Calu3 (cell line): ENCODE measurements at regions not wholly inside any gene's neighbourhood (a gene's known extent, or its start where the extent isn't known, plus 50 kb on each side); places are given as distances from the start of the nearest gene placed in this dataset.

Experiments
- BruUV-seq: library from RNA; stranded (reverse); fragments of 400-500 nt; replicated peaks from 2 replicates; lab custom pipeline; 2021; lab: Mats Ljungman, UMichigan
- CTCF ChIA-PET: fragments of 300-600 bp; sonication (Branson Sonifier 250); formaldehyde crosslinking; loops from one replicate; lab custom pipeline; 2022; ENCODE audit warnings: antibody characterized with exemption; lab: Charles Lee
- DNase-seq: peaks from one replicate; pipeline ENCODE4 v3.0.0; 2022
- H3K27ac Mint-ChIP-seq: one replicate; pipeline ENCODE4 v1.8.0; 2022; ENCODE audit warnings: mixed read lengths; ENCODE audit not compliant: unreplicated experiment
- H3K27me3 Mint-ChIP-seq: one replicate; pipeline ENCODE4 v1.8.0; 2022; ENCODE audit warnings: mixed read lengths; ENCODE audit not compliant: unreplicated experiment
- H3K36me3 Mint-ChIP-seq: one replicate; pipeline ENCODE4 v1.8.0; 2022; ENCODE audit warnings: mild to moderate bottlenecking, moderate library complexity, mixed read lengths; ENCODE audit not compliant: insufficient read depth, unreplicated experiment
- H3K4me1 Mint-ChIP-seq: one replicate; pipeline ENCODE4 v1.8.0; 2022; ENCODE audit warnings: mild to moderate bottlenecking, low read depth, mixed read lengths; ENCODE audit not compliant: unreplicated experiment
- H3K4me3 Mint-ChIP-seq: one replicate; pipeline ENCODE4 v1.8.0; 2022; ENCODE audit warnings: mild to moderate bottlenecking, low read depth, moderate library complexity, mixed read lengths; ENCODE audit not compliant: unreplicated experiment
- H3K9me3 Mint-ChIP-seq: one replicate; pipeline ENCODE4 v1.8.0; 2022; ENCODE audit warnings: low read depth, mixed read lengths; ENCODE audit not compliant: unreplicated experiment
- intact Hi-C: fragments of 100-400 bp; cut with micrococcal nuclease; formaldehyde crosslinking; loops from one replicate; pipeline ENCODE4 v1.10.0; 2022; ENCODE audit not compliant: unreplicated experiment
- TF ChIP-seq, protein P1 (sequence below): fragments of 200-600 bp; IDR thresholded peaks from one replicate; pipeline ENCODE4 v1.8.0; 2022; ENCODE audit warnings: antibody characterized with exemption; ENCODE audit not compliant: unreplicated experiment

- no peak for DNase-seq
- Mint-ChIP-seq H3K4me1 (no peaks in the 10 kb centered on the region), H3K27me3 (peaks cover 87% of the 10 kb centered on the region), H3K4me3 (no peak overlapping the region), H3K27ac (no peak overlapping the region), H3K9me3 (no peaks in the 10 kb centered on the region), H3K36me3 (no peaks in the 10 kb centered on the region)
- TF ChIP-seq, protein P1, sequence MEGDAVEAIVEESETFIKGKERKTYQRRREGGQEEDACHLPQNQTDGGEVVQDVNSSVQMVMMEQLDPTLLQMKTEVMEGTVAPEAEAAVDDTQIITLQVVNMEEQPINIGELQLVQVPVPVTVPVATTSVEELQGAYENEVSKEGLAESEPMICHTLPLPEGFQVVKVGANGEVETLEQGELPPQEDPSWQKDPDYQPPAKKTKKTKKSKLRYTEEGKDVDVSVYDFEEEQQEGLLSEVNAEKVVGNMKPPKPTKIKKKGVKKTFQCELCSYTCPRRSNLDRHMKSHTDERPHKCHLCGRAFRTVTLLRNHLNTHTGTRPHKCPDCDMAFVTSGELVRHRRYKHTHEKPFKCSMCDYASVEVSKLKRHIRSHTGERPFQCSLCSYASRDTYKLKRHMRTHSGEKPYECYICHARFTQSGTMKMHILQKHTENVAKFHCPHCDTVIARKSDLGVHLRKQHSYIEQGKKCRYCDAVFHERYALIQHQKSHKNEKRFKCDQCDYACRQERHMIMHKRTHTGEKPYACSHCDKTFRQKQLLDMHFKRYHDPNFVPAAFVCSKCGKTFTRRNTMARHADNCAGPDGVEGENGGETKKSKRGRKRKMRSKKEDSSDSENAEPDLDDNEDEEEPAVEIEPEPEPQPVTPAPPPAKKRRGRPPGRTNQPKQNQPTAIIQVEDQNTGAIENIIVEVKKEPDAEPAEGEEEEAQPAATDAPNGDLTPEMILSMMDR: no peak
- intact Hi-C loops: loop anchor here (5.0 kb wide), 1 partner anchor 50 kb away; no protein-coding TSS in a partner anchor
- no TSS peak for BruUV-seq
- CTCF ChIA-PET: interaction anchor here (0.8 kb wide), 1 partner anchor 248 kb away, joined by 4 read pairs; no protein-coding TSS in a partner anchor
Observed at GRCh38 chr11:19307498-19307897, 66.8 kb upstream of the E2F8 start.

DNA sequence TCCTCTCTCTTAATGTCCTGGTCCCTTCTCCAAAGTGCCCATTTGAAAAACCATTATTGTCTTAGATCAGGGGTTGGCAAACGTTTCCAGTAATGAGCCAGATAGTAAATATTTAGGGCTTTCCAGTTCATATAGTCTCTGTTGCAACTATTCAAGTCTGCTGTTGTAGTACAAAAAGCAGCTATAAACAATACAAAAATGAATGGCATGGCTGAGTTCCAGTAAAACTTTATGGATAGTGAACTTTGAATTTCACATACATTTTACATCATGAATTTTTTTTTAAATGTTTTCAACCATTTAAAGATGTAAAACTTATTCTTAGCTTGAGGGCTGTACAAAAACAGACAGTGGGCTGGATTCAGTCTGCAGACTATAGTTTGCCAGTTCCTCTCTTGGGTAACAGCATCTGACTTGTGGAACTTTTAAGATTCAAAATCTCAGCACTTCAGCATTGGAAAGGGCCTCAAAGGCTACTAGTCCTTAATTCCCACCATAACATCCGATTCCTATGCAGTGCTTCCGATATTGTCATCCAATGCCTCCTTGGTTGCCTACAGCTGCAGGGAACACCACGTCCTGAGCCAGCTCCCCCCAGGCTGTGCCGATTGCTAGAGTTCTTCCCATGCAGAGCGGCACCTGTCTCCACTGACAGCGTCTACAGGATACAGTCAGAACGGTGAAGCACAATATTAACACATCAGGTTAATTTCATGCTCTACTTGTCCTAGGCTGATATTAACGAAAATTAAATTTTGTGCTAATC, 65.6 kb upstream of the E2F8 start:
- H3K4me1 Mint-ChIP-seq: no peaks in the 10 kb centered on the region
- no TSS peak for BruUV-seq
- H3K4me3 Mint-ChIP-seq: no peak overlapping the region
- CTCF ChIA-PET: interaction anchor here (0.8 to 1.1 kb wide), 2 partner anchors 20 to 249 kb away, joined by 3 to 4 read pairs; no protein-coding TSS in a partner anchor
- TF ChIP-seq, protein P1: no peak
- intact Hi-C loops: loop anchor here (5.0 kb wide), 1 partner anchor 49 kb away; no protein-coding TSS in a partner anchor
- no peak for DNase-seq
- H3K27me3 Mint-ChIP-seq: peaks cover 87% of the 10 kb centered on the region
- H3K27ac Mint-ChIP-seq: no peak overlapping the region
- no peaks in the 10 kb centered on the region for H3K9me3 Mint-ChIP-seq
- H3K36me3 Mint-ChIP-seq: no peaks in the 10 kb centered on the region

GRCh38 chr11:19301361-19301760, 60.6 kb upstream of the E2F8 start:
- no peak overlapping the region for H3K27ac Mint-ChIP-seq
- no TSS peak for BruUV-seq
- TF ChIP-seq, protein P1: no peak

GRCh38 chr11:19294444-19294843, 53.7 kb upstream of the E2F8 start:
- no peaks in the 10 kb centered on the region for H3K4me1 Mint-ChIP-seq
- peaks cover 81% of the 10 kb centered on the region for H3K27me3 Mint-ChIP-seq
- H3K9me3 Mint-ChIP-seq: no peaks in the 10 kb centered on the region
- H3K4me3 Mint-ChIP-seq: no peak overlapping the region
- intact Hi-C loops: no loop called here
- DNase-seq: no peak
- no peaks in the 10 kb centered on the region for H3K36me3 Mint-ChIP-seq
- no peak overlapping the region for H3K27ac Mint-ChIP-seq
- no TSS peak for BruUV-seq
- TF ChIP-seq, protein P1: no peak
- CTCF ChIA-PET: no interaction called here

More at GRCh38 chr11:19301361-19301760, 60.6 kb upstream of the E2F8 start:
- Mint-ChIP-seq H3K9me3 (no peaks in the 10 kb centered on the region), H3K36me3 (no peaks in the 10 kb centered on the region), H3K4me1 (no peaks in the 10 kb centered on the region), H3K27me3 (peaks cover 74% of the 10 kb centered on the region), H3K4me3 (no peak overlapping the region)
- intact Hi-C loops: no loop called here
- no peak for DNase-seq
- CTCF ChIA-PET: no interaction called here
